ENCODE measurements at regions not wholly inside any gene's neighbourhood (a gene's known extent, or its start where the extent isn't known, plus 50 kb on each side); places are given as distances from the start of the nearest gene placed in this dataset.
"Not testable (repeated sequence)": the region's sequence is repeated elsewhere in the genome, so short reads cannot be mapped to it uniquely, and the experiment has no call there.

DNA sequence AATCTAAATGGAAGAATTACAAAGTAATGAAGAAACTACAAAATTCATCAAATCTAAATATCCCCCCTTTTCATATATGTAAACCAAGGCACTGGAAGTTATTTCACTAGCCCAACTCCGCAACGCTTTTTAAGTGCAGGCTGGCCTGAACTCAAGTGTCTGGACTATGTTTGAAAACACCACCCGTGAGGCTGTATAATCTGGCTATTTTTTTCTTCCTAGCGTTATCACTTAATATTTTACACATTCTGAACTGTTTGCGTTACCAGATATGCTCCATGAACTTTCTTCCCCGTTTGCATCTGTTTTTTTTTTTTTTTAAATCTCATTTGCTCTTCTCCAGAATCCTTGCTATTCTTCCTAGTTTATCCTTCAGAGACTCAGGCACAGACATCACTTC, 619.5 kb upstream of the CBLB start:
- DNase-seq = no peak

DNA sequence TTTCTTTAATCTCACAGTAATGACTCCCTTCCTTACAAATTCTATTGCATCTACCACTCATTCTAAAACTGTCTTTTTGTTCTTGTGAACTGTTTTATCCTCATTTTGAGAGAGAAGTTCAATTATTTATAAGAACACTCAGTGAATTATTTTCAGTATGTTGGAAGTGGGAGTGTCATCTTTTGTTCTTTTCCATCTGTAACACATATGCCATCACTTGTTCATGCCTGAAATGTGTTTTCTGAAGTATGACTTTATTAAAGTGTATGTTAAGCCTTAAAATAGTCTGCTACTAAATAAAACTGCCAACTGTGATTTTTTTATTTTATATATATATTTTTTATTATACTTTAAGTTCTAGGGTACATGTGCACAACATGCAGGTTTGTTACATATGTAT, 623.0 kb upstream of the CBLB start:
- DNase-seq = no peak

DNA sequence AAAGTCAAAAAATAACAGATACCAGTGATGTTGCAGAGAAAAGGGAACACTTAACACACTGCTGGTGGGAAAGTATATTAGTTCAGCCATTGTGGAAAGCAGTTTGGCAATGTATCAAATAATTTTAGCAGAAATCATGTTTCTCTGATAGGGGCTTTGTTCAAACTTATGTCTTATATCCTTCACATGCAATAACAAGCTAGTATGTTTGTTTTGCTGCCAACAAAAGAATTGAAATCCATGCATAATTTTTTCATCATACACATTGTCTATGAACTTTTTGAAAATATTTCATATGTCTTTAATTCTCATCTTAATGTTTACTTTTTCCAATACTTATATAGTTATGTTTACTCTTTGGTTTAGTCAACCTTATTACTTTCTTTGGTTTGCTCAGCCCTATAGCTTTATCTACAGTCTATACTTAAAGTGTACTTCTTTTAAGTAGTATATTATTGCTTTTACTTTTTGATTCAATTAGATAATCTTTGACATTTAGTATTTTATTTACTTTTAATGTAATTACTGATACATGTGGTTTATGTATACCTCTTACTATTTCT, 639.6 kb upstream of the CBLB start:
- DNase-seq = no peak

DNA sequence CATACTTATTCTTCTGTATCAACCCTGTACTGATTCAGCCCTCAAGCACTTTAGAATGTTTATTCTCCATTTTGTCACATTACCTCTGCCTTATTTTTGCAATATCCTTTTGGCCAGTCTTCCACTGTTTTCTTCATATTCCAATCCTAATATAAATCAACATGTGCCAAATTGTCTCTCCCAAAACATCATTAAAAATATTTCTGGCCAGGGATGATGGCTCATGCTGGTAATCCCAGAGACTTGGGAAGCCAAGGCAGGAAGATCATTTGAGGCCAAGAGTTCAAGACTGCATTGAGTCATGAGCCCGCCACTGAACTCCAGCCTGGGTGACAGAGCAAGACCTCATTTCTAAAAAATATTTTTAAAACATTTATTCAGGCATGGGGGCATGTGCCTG, 641.4 kb upstream of the CBLB start:
- no peak for DNase-seq

DNA sequence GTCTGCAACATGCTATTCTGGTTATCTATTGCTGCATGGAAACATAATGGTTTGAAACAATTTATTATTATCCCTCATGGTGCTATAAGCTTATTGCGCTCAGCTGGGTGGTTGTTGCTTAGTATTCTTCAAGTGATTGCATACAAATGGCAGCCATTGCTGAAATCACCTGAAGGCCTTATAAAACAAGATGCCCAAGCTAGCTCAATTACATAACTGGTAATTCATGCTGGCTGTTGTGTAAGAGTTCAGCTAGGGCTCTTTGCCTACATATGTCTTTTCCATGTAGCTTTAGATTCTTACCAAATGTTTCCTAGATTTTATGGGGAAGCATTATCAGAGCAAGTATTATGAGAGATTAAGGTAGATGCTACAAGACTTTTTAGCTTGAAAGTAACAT, 644.0 kb upstream of the CBLB start:
- no peak for DNase-seq

DNA sequence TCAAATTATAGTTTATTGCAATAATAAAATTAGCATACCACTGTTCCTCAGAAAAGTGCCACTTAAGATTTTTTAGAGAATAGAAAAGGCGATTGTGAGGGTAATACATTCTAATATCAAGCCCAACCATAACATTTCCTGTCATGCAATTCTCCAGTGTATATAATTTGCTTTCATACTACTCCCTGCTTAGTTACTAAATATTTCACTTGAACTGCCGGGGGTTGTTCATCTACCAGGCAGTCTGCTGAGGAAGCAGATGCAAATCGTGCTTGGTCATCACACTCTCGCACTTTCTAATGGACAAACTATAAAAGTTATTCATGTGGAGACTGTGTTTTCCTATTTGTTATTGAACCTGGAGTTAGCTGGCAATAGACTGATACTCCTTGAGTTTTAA, 645.6 kb upstream of the CBLB start:
- no peak for DNase-seq

DNA sequence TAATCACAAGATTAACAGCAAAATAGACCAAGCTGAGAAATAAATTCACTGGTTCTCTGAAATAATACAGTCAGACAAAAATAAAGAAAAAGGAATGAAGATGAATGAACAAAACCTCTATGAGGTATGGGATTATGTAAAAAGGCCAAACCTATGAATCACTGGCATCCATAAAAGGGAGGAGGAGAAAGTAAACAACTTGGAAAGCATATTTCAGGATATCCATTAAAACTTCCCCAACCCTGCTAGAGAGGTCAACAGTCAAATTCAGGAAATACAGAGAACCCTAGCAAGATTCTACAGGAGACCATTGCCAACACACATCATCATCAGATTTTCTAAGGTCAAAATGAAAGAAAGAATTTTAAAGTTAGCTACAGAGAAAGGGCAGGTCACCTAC, 649.7 kb upstream of the CBLB start:
- no peak for DNase-seq

DNA sequence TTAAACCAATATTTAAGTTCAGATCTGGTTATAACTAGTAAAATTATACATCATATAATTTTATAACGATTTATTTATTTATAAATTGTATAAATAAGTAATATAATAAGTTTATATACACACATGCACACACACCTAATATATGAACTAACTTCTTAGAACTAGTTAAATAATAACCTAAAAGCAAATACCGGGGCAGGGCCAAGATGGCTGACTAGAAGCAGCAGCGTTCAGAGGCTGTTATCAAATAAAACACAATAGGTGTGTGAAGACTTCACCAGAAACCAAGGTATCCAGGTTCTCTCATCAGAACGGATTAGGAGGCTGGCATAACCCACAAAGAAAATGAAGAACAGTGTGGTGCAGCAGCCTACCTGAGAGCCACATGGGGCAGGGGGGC, 653.6 kb upstream of the CBLB start:
- DNase-seq = no peak

DNA sequence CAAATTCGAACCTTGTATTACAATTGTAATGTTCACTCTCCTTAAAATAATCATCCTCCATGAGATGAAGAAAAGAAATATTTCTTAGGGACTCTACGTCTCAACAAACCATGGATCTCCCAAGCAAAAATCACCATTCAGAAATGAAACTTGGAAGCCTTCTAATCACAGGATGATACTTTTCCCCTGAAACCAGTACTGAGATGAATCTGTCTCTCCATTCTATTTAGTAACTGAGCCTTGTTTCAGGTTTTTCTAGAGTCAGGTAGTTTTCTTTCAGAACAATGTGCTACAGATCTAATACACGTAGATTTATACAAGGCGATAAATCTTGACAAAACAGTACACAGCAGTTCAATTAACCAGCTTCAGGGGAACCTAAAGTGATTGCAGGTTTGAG, 660.1 kb upstream of the CBLB start:
- no peak for DNase-seq

DNA sequence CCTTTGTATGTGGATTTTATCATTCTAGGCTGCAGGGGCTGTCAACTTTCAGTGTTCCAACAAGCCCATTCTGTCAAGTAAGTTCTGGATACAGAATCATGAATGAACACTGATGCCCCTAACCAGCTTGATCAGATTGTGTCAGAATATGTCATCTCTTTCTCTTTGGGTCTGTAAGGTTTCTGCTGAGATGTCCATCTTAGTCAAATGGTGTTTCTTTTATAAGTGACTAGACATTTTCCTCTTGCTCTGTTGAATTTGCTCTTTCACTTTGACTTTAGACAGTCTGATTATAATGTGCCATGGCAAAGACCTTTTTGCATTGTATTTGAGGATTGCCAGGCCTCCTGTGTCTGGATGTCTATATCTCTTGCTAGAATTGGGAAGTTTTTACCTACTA, 660.9 kb upstream of the CBLB start:
- DNase-seq = no peak

DNA sequence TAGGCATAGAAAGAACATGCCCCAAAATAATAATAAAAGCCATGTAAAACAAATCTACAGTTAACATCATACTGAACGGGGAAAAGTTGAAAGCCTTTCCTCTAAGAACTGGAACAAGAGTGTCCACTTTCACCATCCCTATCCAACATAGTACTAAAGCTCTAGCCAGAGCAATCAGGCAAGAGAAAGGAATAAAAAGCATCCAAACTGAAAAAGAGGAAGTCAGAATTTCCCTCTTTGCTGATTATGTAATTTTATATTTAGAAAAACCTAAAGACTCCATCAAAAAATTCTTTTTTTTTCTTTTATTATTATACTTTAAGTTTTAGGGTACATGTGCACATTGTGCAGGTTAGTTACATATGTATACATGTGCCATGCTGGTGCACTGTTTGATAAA, 661.6 kb upstream of the CBLB start:
- no peak for DNase-seq

DNA sequence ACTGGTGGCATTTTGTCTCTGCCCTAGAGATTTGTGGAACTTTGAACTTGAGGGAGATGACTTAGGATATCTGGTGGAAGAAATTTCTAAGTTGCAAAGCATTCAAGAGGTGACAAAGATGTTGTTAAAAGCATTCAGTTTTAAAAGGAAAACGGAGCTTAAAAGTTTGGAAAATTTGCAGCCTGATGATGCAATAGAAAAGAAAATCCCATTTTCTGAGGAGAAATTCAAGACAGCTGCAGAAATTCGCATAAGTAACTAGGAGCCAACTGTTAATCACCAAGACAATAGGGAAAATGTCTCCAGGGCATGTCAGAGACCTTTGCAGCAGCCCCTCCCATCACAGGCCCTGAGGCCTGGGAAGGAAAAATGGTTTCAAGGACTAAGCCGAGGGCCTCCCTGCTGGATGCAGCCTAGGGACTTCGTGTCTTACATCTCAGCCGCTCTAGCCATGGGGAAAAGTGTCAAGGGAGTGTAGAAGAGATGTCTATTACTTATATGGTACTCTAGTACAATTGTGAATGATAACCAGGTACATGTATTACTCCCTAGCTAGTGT, 663.0 kb upstream of the CBLB start:
- not testable (repeated sequence) for DNase-seq

DNA sequence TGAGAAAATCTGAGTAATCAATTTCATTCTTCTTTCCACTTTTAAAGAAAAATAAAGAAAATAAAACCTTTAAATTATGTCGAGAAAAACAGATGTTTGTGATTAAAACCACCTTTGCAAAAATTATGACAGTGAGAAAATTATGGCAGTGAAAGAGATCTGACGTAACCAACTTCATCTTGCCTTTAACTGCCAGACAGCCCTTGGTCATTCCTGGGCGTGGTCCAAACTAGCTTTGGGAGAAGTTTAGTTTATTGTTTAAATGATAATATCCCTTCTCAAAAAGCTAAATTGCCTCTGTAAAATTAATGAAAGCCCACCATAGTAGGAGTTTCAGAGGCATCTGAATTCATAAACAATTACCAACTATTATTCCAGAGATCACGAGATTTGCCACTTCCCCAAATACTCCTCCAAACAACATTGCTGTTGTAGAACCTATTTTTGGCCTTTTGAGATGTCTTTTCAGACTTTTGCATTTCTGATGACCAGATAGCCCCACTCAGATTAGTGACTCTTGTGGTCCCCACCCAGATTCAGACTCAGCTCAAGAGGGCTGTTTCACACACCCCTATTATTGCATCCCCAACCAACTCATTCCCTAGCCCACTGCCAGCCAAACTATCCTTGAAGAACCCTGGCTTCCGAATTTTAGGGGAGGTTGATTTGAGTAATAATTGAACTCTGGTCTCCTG, 664.4 kb upstream of the CBLB start:
- DNase-seq = no peak

DNA sequence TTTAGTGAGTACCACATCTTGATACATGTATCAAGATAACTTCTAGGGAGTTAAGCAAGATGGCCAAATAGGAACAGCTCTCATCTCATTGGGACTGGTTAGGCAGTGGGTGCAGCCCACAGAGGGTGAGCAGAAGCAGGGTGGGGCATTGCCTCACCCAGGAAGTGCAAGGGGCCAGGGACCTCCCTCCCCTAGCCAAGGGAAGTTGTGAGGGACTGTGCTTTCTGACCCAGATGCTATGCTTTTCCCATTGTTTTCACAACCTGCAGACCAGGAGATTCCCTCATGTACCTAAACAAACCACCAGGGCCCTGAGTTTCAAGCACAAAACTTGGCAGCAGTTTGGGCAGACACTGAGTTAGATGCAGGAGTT, 665.0 kb upstream of the CBLB start:
- DNase-seq = no peak

DNA sequence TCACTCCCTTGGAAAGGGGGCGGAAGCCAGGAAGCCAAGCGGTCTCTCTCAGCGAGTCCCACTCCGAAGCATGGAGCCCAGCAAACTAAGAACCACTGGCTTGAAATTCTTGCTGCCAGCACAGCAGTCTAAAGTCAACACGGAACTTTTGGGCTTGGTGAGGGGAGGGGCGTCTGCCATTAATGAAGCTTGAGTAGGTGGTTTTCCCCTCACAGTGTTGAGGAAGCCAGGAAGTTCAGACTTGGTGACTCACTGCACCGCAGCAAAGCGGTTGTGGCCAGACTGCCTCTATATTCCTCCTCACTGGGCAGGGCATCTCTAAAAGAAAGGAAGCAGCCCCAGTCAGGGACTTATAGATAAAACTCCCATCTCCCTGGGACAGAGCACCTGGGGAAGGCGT, 665.4 kb upstream of the CBLB start:
- DNase-seq = no peak

DNA sequence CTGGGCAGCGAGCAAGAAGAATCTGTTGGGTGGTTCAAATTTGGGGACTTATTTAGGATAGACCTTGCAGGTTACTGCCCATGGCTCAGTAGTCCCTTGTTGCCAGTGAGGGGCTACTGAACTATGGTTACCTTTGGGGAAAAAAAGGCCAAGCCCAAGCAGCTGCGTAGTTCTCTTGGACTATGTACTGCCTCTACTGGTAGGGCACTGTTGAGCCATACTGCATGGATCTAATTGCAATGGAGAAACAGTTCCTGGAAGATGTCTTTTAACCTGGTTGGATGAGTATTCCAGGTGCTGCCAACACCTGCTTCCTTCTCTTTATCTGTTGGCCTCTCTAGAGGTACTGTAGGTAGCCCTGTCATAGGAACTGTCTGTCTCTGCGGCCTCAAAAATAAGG, 671.9 kb upstream of the CBLB start:
- DNase-seq = no peak

DNA sequence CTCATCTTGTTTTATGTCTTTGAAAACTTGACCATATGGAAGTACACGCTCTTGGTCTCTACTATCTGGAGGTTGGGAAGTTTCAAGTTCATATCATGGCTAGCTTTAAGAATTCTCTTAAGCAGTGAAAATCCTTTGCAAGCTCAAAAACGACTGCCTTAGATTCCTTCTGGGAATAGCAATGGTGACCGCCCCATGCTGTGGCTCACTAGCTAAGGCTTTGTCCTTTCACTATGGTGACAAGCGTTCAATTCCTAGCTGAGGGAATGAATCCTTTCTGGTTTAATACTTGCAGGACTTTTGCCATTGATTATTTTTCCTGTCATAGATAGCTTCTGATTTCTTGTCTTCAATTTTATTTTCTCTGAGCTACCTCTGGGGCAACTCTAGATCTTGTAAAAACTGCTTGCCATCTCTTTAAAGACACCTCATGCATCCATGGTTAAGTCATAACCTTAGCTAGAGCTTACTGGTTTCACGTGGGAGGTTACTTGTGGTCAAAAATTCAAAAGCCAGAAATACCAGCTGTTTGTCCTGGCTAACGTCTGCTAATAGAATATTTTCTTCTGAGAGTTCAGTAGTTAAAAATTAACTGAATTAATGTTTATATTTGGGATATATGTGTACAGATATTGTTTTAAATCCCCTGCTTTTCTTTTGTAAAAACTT, 673.4 kb upstream of the CBLB start:
- no peak for DNase-seq

DNA sequence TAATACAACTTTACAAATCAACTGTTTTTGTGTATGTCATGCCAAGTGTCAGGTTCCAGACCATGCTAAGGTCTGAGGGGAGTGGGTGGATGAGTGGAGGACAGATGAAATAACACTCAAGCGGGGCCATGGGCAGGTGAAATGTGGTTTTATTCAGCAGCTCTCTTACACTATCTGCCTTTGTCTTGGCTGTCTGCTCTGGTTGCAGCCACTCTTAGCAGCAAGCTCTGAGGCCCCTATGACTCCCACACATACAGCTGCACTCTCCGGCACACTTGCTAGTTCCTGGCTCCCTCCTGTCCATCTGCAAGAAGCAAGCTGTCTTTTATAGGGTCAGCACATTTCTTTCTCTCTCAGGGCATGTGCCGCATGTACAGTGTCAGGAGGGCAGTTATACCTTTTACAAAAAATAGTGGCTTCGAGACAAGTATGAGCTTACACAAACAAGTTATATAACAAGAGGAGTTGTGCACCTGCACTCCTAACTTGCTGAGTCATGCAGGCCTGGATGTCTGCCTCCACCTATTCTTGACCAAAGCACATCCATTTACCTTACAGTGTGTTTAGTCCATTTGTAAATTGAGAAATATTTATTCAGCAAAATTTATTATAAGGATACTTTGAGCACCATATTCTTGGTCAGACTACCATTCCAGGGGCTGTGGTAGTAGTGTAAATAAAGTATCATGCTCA, 683.7 kb upstream of the CBLB start:
- no peak for DNase-seq

DNA sequence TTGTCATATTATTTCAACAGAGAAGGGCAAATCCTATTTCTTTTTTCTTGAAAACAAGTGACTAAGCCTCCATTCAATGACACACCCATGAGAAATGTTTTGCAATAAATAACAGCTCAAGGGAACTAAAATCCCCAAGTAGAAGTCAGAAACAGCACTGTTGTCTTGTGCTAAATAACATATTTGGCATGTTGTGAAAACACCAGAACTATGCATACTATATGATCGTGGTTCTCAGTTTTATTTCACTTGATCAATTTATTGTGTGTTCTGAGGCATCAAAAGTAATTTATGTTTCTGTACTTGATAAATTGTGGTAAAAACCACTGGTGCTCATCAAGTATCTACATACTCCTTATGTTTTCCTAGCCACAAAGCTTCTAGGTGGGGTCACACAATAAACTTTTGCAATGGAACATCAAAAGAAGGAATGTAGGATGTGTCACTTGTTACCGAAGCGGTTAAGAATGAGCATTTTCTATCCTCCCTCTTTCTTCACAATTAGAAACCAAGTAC, 691.7 kb upstream of the CBLB start:
- no peak for DNase-seq

DNA sequence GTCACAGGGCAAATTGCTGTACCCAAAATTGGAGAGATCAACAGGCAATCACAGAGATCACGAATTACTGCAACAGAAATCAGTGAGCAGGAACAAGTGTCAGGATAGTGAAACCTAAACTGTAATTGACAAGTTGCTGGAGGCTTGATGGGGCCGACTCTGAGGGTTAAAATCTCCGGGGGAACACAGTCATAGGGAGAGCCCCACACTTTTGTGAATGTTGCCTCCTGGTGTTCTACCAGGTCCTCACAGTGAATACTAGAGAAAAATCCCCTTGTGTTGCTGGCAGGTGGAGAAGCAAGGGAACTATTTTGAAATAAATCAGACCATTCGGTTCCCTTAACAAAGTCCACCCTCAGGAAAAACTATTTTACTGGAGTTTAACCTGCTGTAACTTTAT, 697.5 kb upstream of the CBLB start:
- DNase-seq = no peak

DNA sequence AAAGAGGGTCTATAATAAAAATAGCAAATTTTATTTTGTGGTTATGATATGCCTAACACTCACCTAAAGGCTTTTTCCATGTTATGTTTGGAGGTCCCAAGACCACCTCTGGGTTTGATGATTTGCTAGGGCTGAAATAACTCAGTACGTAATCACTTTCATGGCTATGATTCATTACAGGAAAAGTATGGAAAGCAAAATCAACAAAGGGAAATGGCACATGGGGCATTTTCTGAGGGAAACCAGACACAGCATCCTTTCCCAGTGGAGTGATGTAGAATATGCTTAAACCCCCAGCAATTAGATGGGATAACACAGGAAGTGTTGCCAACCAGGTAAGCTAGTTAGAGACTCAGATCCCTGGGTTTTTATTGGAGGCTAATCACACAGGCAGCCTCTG, 701.6 kb upstream of the CBLB start:
- no peak for DNase-seq

DNA sequence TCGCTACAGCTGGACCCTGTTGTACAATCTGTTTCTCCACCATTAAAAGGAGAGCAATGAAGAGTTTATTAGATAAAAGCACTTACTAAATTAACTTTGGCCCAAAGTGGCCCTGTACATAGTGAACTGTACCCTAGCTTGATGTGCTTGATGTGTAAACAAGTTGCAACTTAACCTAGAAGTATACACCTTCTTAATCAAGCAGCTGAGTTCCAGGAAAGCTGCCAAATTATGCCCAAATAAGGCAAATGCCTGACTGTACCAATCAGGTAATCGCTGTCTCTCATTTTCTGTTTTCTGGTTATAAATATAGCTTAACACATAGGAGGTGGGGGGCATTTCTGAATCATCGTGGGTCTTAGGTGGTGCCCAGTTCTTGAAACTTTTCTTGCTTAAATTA, 704.8 kb upstream of the CBLB start:
- no peak for DNase-seq

DNA sequence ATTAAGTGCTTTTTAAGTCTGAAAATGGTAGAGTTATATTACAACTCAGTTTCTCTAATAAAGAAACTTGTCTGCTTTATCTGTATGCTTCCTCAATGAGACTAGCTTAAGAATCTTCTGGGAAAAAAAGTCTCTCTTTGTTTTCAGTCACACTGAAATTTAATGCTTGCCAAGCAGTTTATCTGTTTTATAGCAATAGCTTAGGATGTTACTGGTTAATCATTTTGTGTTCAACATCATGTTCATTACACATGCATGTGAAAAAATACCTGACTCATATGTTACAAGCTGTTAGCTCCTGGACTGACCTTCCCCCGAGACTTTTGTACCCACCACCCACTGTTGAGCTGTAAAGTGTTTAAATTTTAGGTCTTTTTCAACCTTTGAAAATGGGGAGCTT, 706.2 kb upstream of the CBLB start:
- DNase-seq = no peak

DNA sequence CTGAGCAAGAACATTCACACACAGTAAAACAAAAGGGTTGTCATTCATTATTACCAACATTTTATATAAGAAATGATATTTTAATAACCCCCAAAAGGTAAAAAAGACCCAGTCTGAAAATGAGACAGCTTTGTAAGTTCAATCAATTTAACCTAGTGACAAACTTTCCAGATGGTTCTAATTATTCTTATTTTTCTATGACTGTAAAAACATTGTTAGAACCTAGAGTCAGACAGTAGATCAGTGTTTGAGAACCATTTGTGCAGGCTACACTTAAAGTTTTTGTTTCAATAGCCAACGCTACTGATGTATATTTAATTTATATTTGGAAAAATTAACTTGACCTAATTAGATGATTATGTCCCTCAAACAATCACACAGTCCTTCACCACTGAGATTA, 708.4 kb upstream of the CBLB start:
- no peak for DNase-seq
